ENCODE measurements at regions not wholly inside any gene's neighbourhood (a gene's known extent, or its start where the extent isn't known, plus 50 kb on each side); places are given as distances from the start of the nearest gene placed in this dataset.

- no peak overlapping the region for H2AFZ ChIP-seq (ENCODE audit: low read length)
Measured at GRCh38 chr5:8829323-8830029, 716.4 kb downstream of the SEMA5A start.

More at GRCh38 chr5:8829323-8830029, 716.4 kb downstream of the SEMA5A start:
- Histone ChIP-seq H3K14ac (ENCODE audit: insufficient read length) (no peak overlapping the region), H2BK120ac (replicated peaks; ENCODE audit: low read depth, low read length) (no peak overlapping the region), H3K9ac (replicated peaks in 1 of 4; ENCODE audit: extremely low read depth in 1 of 4, low read depth in 3 of 4, low read length in 3 of 4) (no peak overlapping the region), H4K8ac (ENCODE audit: extremely low read depth, insufficient read depth, low read length) (no peak overlapping the region), H3K9me3 (ENCODE audit: insufficient read depth in 2 of 2, low read depth in 1 of 2, low read length in 1 of 2) (no peaks in the 10 kb centered on the region), H3K4ac (replicated peaks; ENCODE audit: insufficient read length, low read depth, low read length) (no peak overlapping the region), H2BK20ac (ENCODE audit: low read length) (no peak overlapping the region), H3K4me2 (ENCODE audit: insufficient read depth in 1 of 2, low read depth in 2 of 2, low read length in 2 of 2) (no peak overlapping the region), H3K27me3 (replicated peaks in 1 of 4; ENCODE audit: control insufficient read depth in 3 of 4, extremely low read depth in 1 of 4, insufficient read depth in 3 of 4, low read length in 3 of 4) (no peaks in the 10 kb centered on the region), H3K79me1 (ENCODE audit: low read depth, low read length) (no peaks in the 10 kb centered on the region), H3K36me3 (ENCODE audit: control insufficient read depth in 2 of 4, insufficient read depth in 4 of 4, low read length in 3 of 4) (no peaks in the 10 kb centered on the region), H3K23ac (ENCODE audit: insufficient read length) (no peak overlapping the region), H3K4me1 (replicated peaks in 1 of 4; ENCODE audit: control insufficient read depth in 3 of 4, insufficient read depth in 4 of 4, low read length in 3 of 4) (no peaks in the 10 kb centered on the region; a peak in 1 of 7 replicates), H3K4me3 (ENCODE audit: extremely low read depth in 1 of 4, insufficient read depth in 2 of 4, low read depth in 3 of 4, low read length in 4 of 4) (no peak overlapping the region), H4K5ac (ENCODE audit: insufficient read length, low read depth, low read length) (no peak overlapping the region), H3K56ac (replicated peaks; ENCODE audit: insufficient read length, low read depth, low read length) (no peak overlapping the region), H2AK5ac (ENCODE audit: low read depth, low read length) (no peak overlapping the region), H3K79me2 (ENCODE audit: control insufficient read depth in 1 of 2, insufficient read depth in 2 of 2, low read length in 2 of 2) (no peaks in the 10 kb centered on the region), H2BK15ac (ENCODE audit: low read length) (no peak overlapping the region), H3K18ac (ENCODE audit: extremely low read depth, low read length) (no peak overlapping the region; the same call in 1 of the 2 replicates), H4K20me1 (replicated peaks in 1 of 2; ENCODE audit: control insufficient read depth in 1 of 2, insufficient read depth in 2 of 2, low read length in 2 of 2) (no peaks in the 10 kb centered on the region), H4K91ac (replicated peaks; ENCODE audit: insufficient read length, low read length) (no peak overlapping the region), H2BK12ac (ENCODE audit: low read depth, low read length) (no peak overlapping the region), H2BK5ac (ENCODE audit: low read depth, low read length) (no peak overlapping the region; the same call in 1 of the 2 replicates), H3K27ac (ENCODE audit: low read depth, low read length) (no peak overlapping the region), H3K23me2 (ENCODE audit: low read depth, low read length) (no peaks in the 10 kb centered on the region)
- no peak for TF ChIP-seq HDAC2 (IDR thresholded peaks at IDR 0.05; ENCODE audit: borderline replicate concordance in 1 of 2, low read depth in 2 of 2, low read length in 2 of 2)
- ChIA-PET POLR2A (ENCODE audit: partially characterized antibody) (no interaction called here), CTCF (ENCODE audit: partially characterized antibody) (interaction anchor here (0.6 to 5.1 kb wide), 3 partner anchors 9 to 228 kb away, joined by 3 to 26 read pairs (median 5); no protein-coding TSS in a partner anchor)
- FAIRE-seq (no peak), DNase-seq (ENCODE audit: low read depth in 1 of 2, low spot score in 2 of 2) (no peak)

Measured in H1 (cell line).